ENCODE measurements at regions not wholly inside any gene's neighbourhood (a gene's known extent, or its start where the extent isn't known, plus 50 kb on each side); places are given as distances from the start of the nearest gene placed in this dataset.

DNA sequence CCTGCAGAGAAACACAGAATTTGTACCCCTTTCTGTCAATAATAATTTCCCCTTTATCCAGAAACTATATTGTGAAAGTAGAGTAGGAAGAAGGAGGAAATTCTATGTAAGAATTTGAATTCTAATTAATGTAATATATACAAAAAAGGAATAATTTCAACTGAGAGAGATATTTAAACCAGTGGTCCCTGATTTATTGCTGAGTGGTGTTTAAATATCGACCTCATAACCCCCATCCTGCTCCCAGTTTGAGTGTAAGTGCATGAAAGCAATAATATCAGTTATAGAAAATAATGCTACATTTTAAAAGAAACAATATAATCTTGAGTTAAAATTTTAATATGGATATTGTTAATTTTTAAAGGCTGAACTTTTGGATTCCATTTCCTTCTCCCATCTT is 286.2 kb upstream of the REG3G start:
- Histone ChIP-seq H3K36me3 (no peaks in the 10 kb centered on the region), H3K9me3 (peaks cover 0 to 7% of the 10 kb centered on the region in 2 donors), H3K4me3 (no peak overlapping the region), H3K27me3 (no peaks in the 10 kb centered on the region), H3K27ac (no peak overlapping the region), H3K4me1 (no peaks in the 10 kb centered on the region)
- intact Hi-C loops (cut with DNase I; ENCODE audit: low total_unique reads): no loop called here
- DNase-seq (ENCODE audit: low spot score in 2 of 2): no peak
- TF ChIP-seq POLR2AphosphoS5 (IDR thresholded peaks at IDR 0.05) (no peak), POLR2A (IDR thresholded peaks at IDR 0.05) (no peak)
- TF ChIP-seq, protein P1, sequence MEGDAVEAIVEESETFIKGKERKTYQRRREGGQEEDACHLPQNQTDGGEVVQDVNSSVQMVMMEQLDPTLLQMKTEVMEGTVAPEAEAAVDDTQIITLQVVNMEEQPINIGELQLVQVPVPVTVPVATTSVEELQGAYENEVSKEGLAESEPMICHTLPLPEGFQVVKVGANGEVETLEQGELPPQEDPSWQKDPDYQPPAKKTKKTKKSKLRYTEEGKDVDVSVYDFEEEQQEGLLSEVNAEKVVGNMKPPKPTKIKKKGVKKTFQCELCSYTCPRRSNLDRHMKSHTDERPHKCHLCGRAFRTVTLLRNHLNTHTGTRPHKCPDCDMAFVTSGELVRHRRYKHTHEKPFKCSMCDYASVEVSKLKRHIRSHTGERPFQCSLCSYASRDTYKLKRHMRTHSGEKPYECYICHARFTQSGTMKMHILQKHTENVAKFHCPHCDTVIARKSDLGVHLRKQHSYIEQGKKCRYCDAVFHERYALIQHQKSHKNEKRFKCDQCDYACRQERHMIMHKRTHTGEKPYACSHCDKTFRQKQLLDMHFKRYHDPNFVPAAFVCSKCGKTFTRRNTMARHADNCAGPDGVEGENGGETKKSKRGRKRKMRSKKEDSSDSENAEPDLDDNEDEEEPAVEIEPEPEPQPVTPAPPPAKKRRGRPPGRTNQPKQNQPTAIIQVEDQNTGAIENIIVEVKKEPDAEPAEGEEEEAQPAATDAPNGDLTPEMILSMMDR (IDR thresholded peaks at IDR 0.05): no peak

DNA sequence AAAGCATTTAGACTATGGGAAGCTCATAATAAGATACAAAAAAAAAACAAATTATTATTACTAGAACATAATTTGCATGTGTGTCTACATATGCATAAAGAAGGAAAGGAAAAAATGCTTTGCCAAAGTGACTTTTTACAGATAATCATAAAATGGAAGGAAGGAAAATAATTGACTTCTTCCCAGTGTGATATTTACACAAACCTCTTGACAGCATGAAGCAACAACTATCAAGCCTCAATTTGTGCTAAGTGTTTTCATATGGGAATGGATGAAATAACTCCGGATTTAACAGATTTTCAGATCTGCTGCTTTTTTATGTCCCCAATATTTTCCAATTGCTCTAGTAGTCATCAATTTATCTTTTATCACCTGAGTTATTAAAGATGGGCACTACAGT is 275.9 kb upstream of the REG3G start:
- H3K9me3 ChIP-seq: no peaks in the 10 kb centered on the region
- intact Hi-C loops (cut with DNase I; ENCODE audit: low total_unique reads): no loop called here
- no peak overlapping the region for H3K27ac ChIP-seq
- no peaks in the 10 kb centered on the region for H3K36me3 ChIP-seq
- H3K4me1 ChIP-seq: no peaks in the 10 kb centered on the region
- H3K27me3 ChIP-seq: no peaks in the 10 kb centered on the region
- H3K4me3 ChIP-seq: no peak overlapping the region
- DNase-seq (ENCODE audit: low spot score in 2 of 2): no peak
- TF ChIP-seq, protein P1 (IDR thresholded peaks at IDR 0.05): no peak
- no peak for TF ChIP-seq POLR2AphosphoS5 (IDR thresholded peaks at IDR 0.05)
- no peak for TF ChIP-seq POLR2A (IDR thresholded peaks at IDR 0.05)

DNA sequence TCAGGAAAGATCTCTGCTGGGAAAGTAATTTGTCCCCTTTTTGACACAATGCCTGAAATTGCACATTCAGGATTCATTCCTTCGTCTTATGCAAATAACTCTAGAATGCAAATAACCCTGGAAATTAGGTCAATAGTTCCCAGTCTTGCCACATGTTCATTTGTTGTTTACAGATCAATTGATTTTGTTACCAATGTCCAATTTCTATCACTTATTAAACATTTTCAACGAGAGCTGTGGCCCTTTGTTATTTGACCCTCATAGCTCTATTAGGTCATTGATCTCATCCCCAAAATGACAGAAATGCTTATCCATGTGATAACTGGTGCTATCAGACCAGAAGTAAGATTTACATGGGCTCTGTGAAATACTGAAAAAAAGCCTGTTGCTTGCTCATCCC is 275.3 kb upstream of the REG3G start:
- Histone ChIP-seq H3K9me3 (no peaks in the 10 kb centered on the region), H3K4me1 (no peaks in the 10 kb centered on the region), H3K27ac (no peak overlapping the region), H3K27me3 (no peaks in the 10 kb centered on the region), H3K4me3 (no peak overlapping the region), H3K36me3 (no peaks in the 10 kb centered on the region)
- no peak for DNase-seq (ENCODE audit: low spot score in 2 of 2)
- intact Hi-C loops (cut with DNase I; ENCODE audit: low total_unique reads): no loop called here
- no peak for TF ChIP-seq POLR2A (IDR thresholded peaks at IDR 0.05)
- TF ChIP-seq, protein P1 (IDR thresholded peaks at IDR 0.05): no peak
- no peak for TF ChIP-seq POLR2AphosphoS5 (IDR thresholded peaks at IDR 0.05)

DNA sequence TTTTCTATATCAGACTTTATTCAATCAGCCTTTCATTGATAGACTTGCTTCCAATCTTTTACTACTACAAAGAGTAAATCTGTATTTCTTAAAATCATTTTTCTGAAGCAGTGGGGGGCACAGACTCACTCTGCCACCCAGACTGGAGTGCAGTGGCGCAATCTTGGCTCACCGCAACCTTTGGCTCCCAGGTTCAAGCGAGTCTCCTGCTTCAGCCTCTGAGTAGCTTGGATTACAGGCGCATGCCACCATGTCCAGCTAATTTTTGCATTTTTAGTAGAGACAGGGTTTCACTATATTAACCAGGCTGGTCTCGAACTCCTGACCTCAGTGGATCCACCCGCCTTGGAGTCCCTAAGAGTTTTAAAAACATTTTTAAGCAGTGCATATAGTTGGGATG is 270.6 kb upstream of the REG3G start:
- intact Hi-C loops (cut with DNase I; ENCODE audit: low total_unique reads): no loop called here
- TF ChIP-seq POLR2AphosphoS5 (IDR thresholded peaks at IDR 0.05) (no peak), POLR2A (IDR thresholded peaks at IDR 0.05) (no peak)
- TF ChIP-seq, protein P1 (IDR thresholded peaks at IDR 0.05): no peak
- Histone ChIP-seq H3K4me1 (no peaks in the 10 kb centered on the region), H3K9me3 (peaks cover 0 to 3% of the 10 kb centered on the region in 2 donors), H3K27me3 (no peaks in the 10 kb centered on the region), H3K36me3 (no peaks in the 10 kb centered on the region), H3K27ac (no peak overlapping the region), H3K4me3 (no peak overlapping the region)
- DNase-seq (ENCODE audit: low spot score in 2 of 2): no peak

DNA sequence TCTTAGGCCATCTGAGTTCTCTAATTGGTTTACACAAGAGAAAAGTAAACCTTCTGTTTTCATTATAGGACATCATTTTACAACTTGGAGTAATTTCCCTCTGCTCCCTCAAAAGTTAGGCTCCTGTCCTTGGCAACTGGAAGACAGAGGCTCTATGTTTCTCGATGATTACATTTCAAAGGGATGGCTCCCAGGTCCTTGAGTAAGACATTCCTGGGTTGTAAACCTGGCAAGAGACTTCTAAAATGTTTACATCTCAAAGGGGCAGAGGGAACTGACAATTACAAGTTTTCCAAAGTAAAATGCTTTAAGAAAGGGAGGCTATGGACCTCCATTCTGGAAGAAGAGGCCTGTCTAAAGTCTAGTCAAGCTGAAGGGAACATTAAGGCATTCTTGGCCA is 268.3 kb upstream of the REG3G start:
- Histone ChIP-seq H3K9me3 (peaks cover 12 to 20% of the 10 kb centered on the region in 2 donors), H3K27me3 (no peaks in the 10 kb centered on the region), H3K27ac (no peak overlapping the region), H3K4me1 (no peaks in the 10 kb centered on the region), H3K4me3 (no peak overlapping the region), H3K36me3 (no peaks in the 10 kb centered on the region)
- intact Hi-C loops (cut with DNase I; ENCODE audit: low total_unique reads): no loop called here
- DNase-seq (ENCODE audit: low spot score in 2 of 2): no peak
- no peak for TF ChIP-seq POLR2AphosphoS5 (IDR thresholded peaks at IDR 0.05)
- TF ChIP-seq, protein P1 (IDR thresholded peaks at IDR 0.05): no peak
- no peak for TF ChIP-seq POLR2A (IDR thresholded peaks at IDR 0.05)
